GM12891 (cell line): ENCODE measurements at regions not wholly inside any gene's neighbourhood (a gene's known extent, or its start where the extent isn't known, plus 50 kb on each side); places are given as distances from the start of the nearest gene placed in this dataset.

Source experiments
- DNase-seq: peaks from one replicate; pipeline ENCODE4 v3.0.0; 2011; ENCODE audit warnings: low spot score; ENCODE audit not compliant: insufficient read length
- FAIRE-seq: peaks from 2 replicates; lab custom pipeline; 2011; peaks lifted over from hg19 to GRCh38; lab: Jason Lieb, UNC
- PAX5 ChIP-seq: IDR thresholded peaks from 2 replicates; pipeline ENCODE4 v1.6.1; 2011; ENCODE audit warnings: low read length, moderate library complexity, mild to moderate bottlenecking; ENCODE audit not compliant: insufficient read depth, severe bottlenecking
- POLR2A ChIP-seq: IDR thresholded peaks from 2 replicates; pipeline ENCODE4 v1.6.1; 2011; ENCODE audit warnings: low read depth, low read length, control low read depth
- POLR2AphosphoS5 ChIP-seq: IDR thresholded peaks from 2 replicates; pipeline ENCODE4 v1.6.1; 2011; ENCODE audit warnings: low read depth, low read length, control low read depth
- POU2F2 ChIP-seq: IDR thresholded peaks from 2 replicates; pipeline ENCODE4 v1.6.1; 2011; ENCODE audit warnings: low read depth, mild to moderate bottlenecking, control low read depth, low read length, moderate library complexity
- SPI1 ChIP-seq: IDR thresholded peaks from 2 replicates; pipeline ENCODE4 v1.6.1; 2011; ENCODE audit warnings: low read depth, low read length, control low read depth
- TAF1 ChIP-seq: IDR thresholded peaks from 2 replicates; pipeline ENCODE4 v1.6.1; 2011; ENCODE audit warnings: low read depth, low read length, control low read depth

DNA sequence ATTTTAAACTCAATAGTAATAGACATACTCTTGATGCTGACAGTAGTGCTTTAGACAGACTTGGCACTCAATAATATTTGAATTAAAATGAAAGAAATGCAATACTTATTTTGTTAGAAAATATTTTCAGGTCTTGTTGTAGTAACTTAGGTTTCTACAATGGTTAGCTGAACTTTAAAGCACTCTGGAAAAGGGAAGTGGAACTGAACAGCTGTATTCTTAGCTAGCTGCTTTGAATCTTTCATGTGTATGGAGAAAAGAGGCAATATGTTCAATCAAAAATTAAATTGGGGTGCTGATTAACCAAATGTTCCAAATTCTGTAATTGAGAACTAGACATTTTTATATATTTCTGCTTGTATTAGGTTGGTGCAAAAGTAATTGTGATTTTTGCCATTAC lies 517.9 kb upstream of the RAG2 start:
- FAIRE-seq = no peak

DNA sequence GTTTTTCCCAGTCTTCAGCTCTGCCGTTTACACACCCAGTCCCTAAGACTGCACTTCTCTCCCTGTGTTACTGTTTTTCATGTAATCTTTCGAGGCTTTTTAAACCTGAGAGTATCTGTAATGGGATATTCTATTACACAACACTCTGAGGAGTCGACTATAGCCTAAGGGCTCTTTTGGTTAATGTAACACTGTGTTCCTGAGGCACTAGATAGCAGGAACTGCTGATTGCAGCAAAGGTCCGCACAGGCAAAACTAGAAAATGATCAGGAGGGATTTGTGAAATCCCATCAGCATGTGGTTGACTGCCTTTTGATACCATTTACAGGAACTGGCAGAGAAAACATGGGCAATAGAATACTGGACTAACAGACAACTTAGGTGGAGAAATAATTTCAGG lies 512.3 kb upstream of the RAG2 start:
- TF ChIP-seq POU2F2 = no peak
- FAIRE-seq = no peak

More for the DNA sequence above, 517.9 kb upstream of the RAG2 start:
- TF ChIP-seq PAX5 (no peak), SPI1 (peak; percentile 91)
- no peak for DNase-seq

DNA sequence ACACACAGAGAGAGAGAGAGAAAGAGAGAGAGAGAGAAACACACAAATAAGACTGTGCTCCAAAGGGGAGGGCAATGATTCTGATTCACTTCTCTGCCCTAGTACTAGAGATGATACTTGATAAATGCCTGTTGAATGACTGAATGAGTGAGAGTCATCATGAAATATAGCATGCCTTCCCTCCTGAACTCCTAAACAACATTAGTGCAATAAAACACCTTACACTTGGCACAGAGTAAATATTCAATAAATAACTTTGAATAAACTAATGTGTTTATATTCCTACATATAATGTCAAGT lies 511.2 kb upstream of the RAG2 start:
- FAIRE-seq (no peak), DNase-seq (no peak)
- no peak for TF ChIP-seq POU2F2
- no peak for TF ChIP-seq PAX5
- TF ChIP-seq POLR2AphosphoS5 = no peak
- TF ChIP-seq POLR2A = no peak
- TF ChIP-seq SPI1 = no peak
- no peak for TF ChIP-seq TAF1

More for the DNA sequence above, 512.3 kb upstream of the RAG2 start:
- no peak for DNase-seq

DNA sequence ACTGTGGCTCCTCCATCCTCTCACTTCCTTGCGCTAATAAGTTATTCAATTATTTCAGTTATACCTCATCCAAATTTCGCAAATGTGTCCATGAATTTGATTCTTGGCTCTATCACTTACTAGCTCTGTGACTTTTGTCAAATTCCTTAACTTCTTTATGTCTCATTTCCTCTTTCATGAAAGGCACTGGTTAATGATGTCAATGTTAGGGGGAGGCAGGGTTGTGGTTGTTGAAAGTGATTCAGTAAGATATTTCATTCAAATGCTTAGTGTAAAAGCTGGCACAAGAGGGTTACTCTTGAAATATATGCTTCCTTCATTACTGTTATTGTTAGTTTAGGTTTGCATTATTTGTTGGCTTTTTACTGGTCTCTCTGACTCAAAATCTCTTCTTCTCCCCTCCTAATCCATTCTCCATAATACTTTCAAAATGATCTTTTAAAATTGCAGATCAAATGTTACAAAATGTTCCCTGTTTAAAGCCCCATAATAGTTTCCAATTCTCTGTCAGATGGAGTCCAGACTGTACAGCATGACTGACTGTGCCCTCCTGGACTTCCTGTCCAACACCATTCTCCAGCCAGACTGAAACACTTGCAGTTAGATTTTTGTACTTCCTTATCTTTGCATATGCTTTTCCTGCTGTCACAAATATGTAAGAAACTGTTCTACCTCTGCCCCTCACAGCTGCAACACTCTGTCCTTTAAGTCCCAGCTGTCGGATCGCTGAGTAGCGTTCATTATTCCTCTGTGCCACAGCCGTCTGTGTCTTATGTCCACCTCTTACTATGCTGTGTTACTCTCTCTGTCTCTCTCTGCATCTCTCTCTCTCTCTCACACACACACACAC lies 510.6 kb upstream of the RAG2 start:
- TF ChIP-seq SPI1 (no peak), PAX5 (no peak), POLR2AphosphoS5 (no peak), TAF1 (no peak), POU2F2 (no peak), POLR2A (no peak)
- FAIRE-seq = no peak
- DNase-seq = no peak

DNA sequence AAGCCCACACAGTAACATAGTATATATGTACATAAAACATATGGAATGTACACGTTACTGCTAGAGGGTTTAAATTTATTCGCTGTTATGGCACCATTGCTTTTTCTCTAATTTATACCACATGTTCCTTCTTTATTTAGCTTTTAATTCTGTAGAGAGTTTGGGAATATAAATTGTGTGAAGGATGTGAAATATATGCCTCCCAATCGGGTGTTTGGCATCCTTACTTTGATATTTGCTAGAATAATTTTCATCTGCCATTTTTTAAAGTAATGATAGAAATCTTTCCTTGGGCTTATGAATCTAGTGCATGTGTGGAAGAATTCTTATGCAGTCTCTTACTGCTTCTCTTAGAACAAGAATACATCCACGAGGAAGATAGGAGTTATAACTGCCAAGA lies 509.8 kb upstream of the RAG2 start:
- TF ChIP-seq TAF1 (no peak), SPI1 (no peak)
- FAIRE-seq = no peak
- no peak for DNase-seq

DNA sequence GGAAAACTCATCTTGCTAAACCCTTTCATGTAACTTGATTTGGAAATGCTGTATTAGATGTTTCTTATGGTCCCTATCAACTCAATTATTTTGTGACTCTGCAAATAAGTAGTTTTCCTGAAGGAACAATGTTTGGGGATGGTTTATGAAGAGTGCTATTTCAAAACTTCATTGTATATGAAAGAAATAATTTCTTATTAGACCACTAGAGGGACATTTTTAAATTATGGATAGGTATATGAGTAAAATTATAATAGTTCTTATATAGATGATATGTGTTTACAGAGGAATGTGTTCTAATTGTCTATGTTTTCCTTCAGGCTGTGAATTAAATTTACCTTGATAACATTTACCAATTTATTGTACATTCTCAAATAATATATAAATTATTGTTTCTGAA lies 509.4 kb upstream of the RAG2 start:
- FAIRE-seq = no peak
- DNase-seq = no peak

DNA sequence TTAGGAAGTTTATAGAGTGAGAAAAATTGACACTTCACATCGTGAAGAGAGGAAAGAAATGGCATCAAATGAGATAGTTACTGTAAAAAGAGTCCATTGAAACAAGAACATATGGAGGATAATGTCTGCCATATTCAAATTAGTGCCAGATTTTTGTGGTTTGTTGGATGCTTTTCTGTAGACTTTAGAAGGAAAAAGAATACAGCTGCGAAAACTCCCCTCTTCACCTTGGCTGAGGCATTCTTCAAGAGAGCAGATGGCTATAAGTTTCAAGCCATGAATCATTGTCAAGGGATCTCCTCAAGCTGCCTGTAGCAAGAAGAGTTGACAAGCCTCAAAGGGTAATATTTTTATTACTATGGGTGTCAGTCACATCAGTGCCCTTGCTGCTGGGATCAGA lies 507.4 kb upstream of the RAG2 start:
- DNase-seq (no peak), FAIRE-seq (no peak)
- TF ChIP-seq POLR2A (no peak), SPI1 (no peak), POLR2AphosphoS5 (no peak), POU2F2 (no peak), PAX5 (no peak), TAF1 (no peak)

More for the DNA sequence above, 509.4 kb upstream of the RAG2 start:
- TF ChIP-seq POLR2AphosphoS5 (no peak), PAX5 (no peak), POLR2A (no peak), TAF1 (no peak), POU2F2 (no peak), SPI1 (no peak)

DNA sequence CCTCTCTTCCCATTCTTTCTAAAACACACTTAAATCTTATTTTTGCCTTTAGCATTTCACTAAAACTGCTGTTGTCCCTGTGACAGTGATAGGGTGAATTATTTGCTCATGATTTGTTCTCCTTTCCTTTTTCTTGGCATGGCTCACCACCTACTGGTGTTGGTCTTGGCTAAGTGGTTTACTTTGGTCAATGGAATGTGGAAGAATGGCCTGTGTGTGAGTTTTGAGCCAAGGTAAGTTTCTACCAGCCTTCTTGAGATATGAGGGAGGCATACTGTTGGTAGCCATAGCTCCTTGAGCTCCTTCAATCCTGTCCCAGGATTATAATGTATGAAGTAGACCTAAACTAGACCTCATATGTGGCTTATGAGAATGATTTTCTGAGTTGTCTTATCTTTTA lies 506.3 kb upstream of the RAG2 start:
- FAIRE-seq (no peak), DNase-seq (no peak)

DNA sequence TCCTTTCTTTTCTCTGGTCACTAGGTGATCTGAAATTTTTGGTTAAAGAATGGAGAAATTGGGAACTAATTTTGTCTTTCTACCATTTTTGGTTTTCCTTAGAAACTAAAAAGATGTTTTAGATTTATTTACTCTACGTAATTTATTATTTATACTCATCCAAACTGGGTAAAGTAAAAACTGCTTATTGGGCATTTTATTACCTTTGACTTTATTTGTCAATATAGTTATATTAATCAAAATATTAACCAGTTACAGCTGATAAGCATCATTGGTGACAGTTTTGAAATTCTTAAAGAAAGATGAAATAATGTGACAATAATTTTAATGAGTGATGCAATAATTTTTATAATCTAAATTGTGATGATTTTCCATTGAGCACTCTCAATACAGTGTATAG lies 502.0 kb upstream of the RAG2 start:
- FAIRE-seq (no peak), DNase-seq (no peak)
- TF ChIP-seq POLR2AphosphoS5 (no peak), SPI1 (no peak), TAF1 (no peak), POU2F2 (no peak), POLR2A (no peak), PAX5 (no peak)

More for the DNA sequence above, 506.3 kb upstream of the RAG2 start:
- TF ChIP-seq PAX5 = no peak
- TF ChIP-seq POU2F2 = no peak
- no peak for TF ChIP-seq SPI1
- no peak for TF ChIP-seq POLR2AphosphoS5
- no peak for TF ChIP-seq TAF1

DNA sequence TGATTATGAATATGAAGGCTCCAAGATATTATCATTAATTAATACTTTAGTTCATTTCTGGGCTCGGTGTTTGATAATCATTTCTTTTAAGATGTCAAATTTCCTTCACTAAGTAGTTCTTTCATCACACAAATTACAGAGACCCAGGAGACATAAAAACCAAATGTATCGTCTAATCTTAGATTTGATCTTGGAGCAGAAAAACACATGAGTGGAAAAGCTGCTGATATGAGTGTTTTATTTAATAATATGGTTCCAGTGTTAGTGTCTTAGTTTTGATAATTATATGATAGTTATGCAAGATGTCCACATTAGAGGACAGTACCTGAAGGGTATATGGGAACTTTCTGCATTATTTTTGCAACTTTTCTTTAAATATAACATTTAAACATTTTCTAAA lies 494.5 kb upstream of the RAG2 start:
- no peak for FAIRE-seq
- DNase-seq = no peak
- TF ChIP-seq TAF1 = no peak
- no peak for TF ChIP-seq SPI1
- no peak for TF ChIP-seq POLR2AphosphoS5
- no peak for TF ChIP-seq POLR2A

DNA sequence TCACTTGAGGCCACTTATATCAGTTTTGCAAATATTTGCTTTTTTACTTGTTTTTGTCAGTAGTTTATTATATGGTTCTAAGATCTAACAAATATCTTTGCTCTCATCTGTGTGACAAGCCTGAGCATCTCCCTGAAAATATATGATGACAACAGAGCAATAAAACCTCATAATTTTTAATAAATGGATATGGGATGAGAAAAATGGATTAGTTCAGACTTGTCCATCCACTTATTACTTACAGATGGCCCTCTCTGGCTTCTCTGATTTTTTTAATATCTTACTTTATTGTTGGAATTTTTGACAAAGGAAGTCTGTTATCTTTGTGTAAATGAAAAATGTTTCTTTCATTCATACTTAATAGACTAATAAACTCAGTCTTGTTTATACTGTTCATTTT lies 491.4 kb upstream of the RAG2 start:
- no peak for FAIRE-seq
- DNase-seq = no peak
- TF ChIP-seq POLR2A (no peak), PAX5 (no peak), POLR2AphosphoS5 (no peak), TAF1 (no peak), SPI1 (no peak), POU2F2 (no peak)
